NT2/D1 (cell line): ENCODE measurements at regions not wholly inside any gene's neighbourhood (a gene's known extent, or its start where the extent isn't known, plus 50 kb on each side); places are given as distances from the start of the nearest gene placed in this dataset.

Source experiments
- DNase-seq: peaks from one replicate; pipeline ENCODE4 v3.0.0-alpha.2; 2011; ENCODE audit warnings: low read depth, low spot score
- H3K27me3 ChIP-seq: 2 replicates; pipeline ENCODE4 v1.6.0; 2011; ENCODE audit warnings: mild to moderate bottlenecking; ENCODE audit not compliant: insufficient read length, insufficient read depth
- H3K36me3 ChIP-seq: 2 replicates; pipeline ENCODE4 v1.6.1; 2011; ENCODE audit warnings: mild to moderate bottlenecking, low read length, mixed read lengths; ENCODE audit not compliant: insufficient read depth, insufficient read length
- H3K4me1 ChIP-seq: 2 replicates; pipeline ENCODE4 v1.5.1; 2011; ENCODE audit not compliant: insufficient read depth, insufficient read length
- H3K4me3 ChIP-seq: 2 replicates; pipeline ENCODE4 v1.5.1; 2011; ENCODE audit warnings: low read depth; ENCODE audit not compliant: insufficient read length
- H3K9ac ChIP-seq: 2 replicates; pipeline ENCODE4 v1.6.0; 2011; ENCODE audit warnings: low read depth; ENCODE audit not compliant: insufficient read length
- H3K9me3 ChIP-seq: 2 replicates; pipeline ENCODE4 v1.5.1; 2011; ENCODE audit warnings: mild to moderate bottlenecking, low read length; ENCODE audit not compliant: insufficient read depth
- SUZ12 ChIP-seq: IDR thresholded peaks from 2 replicates; pipeline ENCODE4 v1.6.1; 2011; ENCODE audit not compliant: insufficient read length, insufficient read depth; ENCODE audit errors: extremely low read depth
- YY1 ChIP-seq: IDR thresholded peaks from 2 replicates; pipeline ENCODE4 v1.6.1; 2011; ENCODE audit not compliant: insufficient read length, insufficient read depth
- ZNF274 ChIP-seq: IDR thresholded peaks from 2 replicates; pipeline ENCODE4 v1.6.1; 2011; ENCODE audit warnings: mild to moderate bottlenecking, low read depth, low read length

- H3K36me3 ChIP-seq: no peaks in the 10 kb centered on the region
- H3K9ac ChIP-seq: no peak overlapping the region
- no peak for TF ChIP-seq ZNF274
- no peak for TF ChIP-seq SUZ12
- no peak for TF ChIP-seq YY1
- no peaks in the 10 kb centered on the region for H3K9me3 ChIP-seq
- H3K4me1 ChIP-seq: peaks cover 5% of the 10 kb centered on the region
- H3K4me3 ChIP-seq: no peak overlapping the region
- H3K27me3 ChIP-seq: no peaks in the 10 kb centered on the region
- no peak for DNase-seq
These were observed 449.8 kb downstream of the SOX6 start for GRCh38 chr11:15906481-15907035.

GRCh38 chr11:15907806-15908205 lies 448.5 kb downstream of the SOX6 start:
- Histone ChIP-seq H3K9ac (no peak overlapping the region), H3K9me3 (no peaks in the 10 kb centered on the region), H3K27me3 (no peaks in the 10 kb centered on the region), H3K4me3 (no peak overlapping the region), H3K4me1 (peaks cover 5% of the 10 kb centered on the region), H3K36me3 (no peaks in the 10 kb centered on the region)
- TF ChIP-seq YY1: no peak
- TF ChIP-seq SUZ12: no peak
- TF ChIP-seq ZNF274: no peak
- DNase-seq: no peak

- Histone ChIP-seq H3K4me3 (no peak overlapping the region), H3K9ac (no peak overlapping the region), H3K9me3 (no peaks in the 10 kb centered on the region), H3K27me3 (no peaks in the 10 kb centered on the region), H3K4me1 (peaks cover 5% of the 10 kb centered on the region), H3K36me3 (no peaks in the 10 kb centered on the region)
- TF ChIP-seq YY1 (no peak), SUZ12 (no peak)
- no peak for DNase-seq
These were observed 446.3 kb downstream of the SOX6 start for GRCh38 chr11:15909937-15910598.

GRCh38 chr11:15910761-15911160 lies 445.6 kb downstream of the SOX6 start:
- TF ChIP-seq SUZ12 (no peak), ZNF274 (no peak), YY1 (no peak)

GRCh38 chr11:15911377-15912044 lies 444.8 kb downstream of the SOX6 start:
- TF ChIP-seq ZNF274 (no peak), YY1 (no peak), SUZ12 (no peak)
- Histone ChIP-seq H3K4me1 (peaks cover 2% of the 10 kb centered on the region), H3K4me3 (no peak overlapping the region), H3K36me3 (no peaks in the 10 kb centered on the region), H3K9me3 (no peaks in the 10 kb centered on the region), H3K9ac (no peak overlapping the region), H3K27me3 (no peaks in the 10 kb centered on the region)
- DNase-seq: no peak

More at GRCh38 chr11:15910761-15911160, 445.6 kb downstream of the SOX6 start:
- no peak for DNase-seq
- Histone ChIP-seq H3K27me3 (no peaks in the 10 kb centered on the region), H3K36me3 (no peaks in the 10 kb centered on the region), H3K4me1 (peaks cover 5% of the 10 kb centered on the region), H3K4me3 (no peak overlapping the region), H3K9ac (no peak overlapping the region), H3K9me3 (no peaks in the 10 kb centered on the region)

- no peak overlapping the region for H3K9ac ChIP-seq
- no peaks in the 10 kb centered on the region for H3K36me3 ChIP-seq
- no peaks in the 10 kb centered on the region for H3K9me3 ChIP-seq
- H3K4me1 ChIP-seq: no peaks in the 10 kb centered on the region
- H3K27me3 ChIP-seq: no peaks in the 10 kb centered on the region
- TF ChIP-seq ZNF274 (no peak), YY1 (no peak), SUZ12 (no peak)
- H3K4me3 ChIP-seq: no peak overlapping the region
- no peak for DNase-seq
These were observed 444.1 kb downstream of the SOX6 start for GRCh38 chr11:15912291-15912690.

GRCh38 chr11:15912825-15913224 lies 443.5 kb downstream of the SOX6 start:
- Histone ChIP-seq H3K4me1 (no peaks in the 10 kb centered on the region), H3K27me3 (no peaks in the 10 kb centered on the region), H3K9me3 (no peaks in the 10 kb centered on the region), H3K9ac (no peak overlapping the region), H3K36me3 (no peaks in the 10 kb centered on the region), H3K4me3 (no peak overlapping the region)
- TF ChIP-seq YY1 (no peak), SUZ12 (no peak), ZNF274 (no peak)
- no peak for DNase-seq
